Upper lobe of left lung (tissue), 4 donors: ENCODE measurements at regions not wholly inside any gene's neighbourhood (a gene's known extent, or its start where the extent isn't known, plus 50 kb on each side); places are given as distances from the start of the nearest gene placed in this dataset.

Source experiments
- EP300 ChIP-seq, 4 donors: sonication (generic); formaldehyde crosslinking; IDR thresholded peaks; one replicate each; pipeline ENCODE4 v1.5.1; 2017; ENCODE audit warnings: antibody characterized with exemption in 4 of 4, control low read depth in 2 of 4
- POLR2A ChIP-seq, 4 donors: fragments of 450-650 bp; IDR thresholded peaks; one replicate each; pipeline ENCODE4 v1.5.1; 2016 to 2017; ENCODE audit warnings: antibody characterized with exemption in 4 of 4, mild to moderate bottlenecking in 2 of 4
- TF ChIP-seq, protein P1 (sequence below), 6 experiments: fragments of 450-650 bp in 4 of 6; fragments of 200-600 bp in 2 of 6; sonication (generic) in 2 of 6; IDR thresholded peaks; one replicate each; pipeline ENCODE4 v1.5.1; 2016 to 2019; ENCODE audit warnings: antibody characterized with exemption in 6 of 6

DNA sequence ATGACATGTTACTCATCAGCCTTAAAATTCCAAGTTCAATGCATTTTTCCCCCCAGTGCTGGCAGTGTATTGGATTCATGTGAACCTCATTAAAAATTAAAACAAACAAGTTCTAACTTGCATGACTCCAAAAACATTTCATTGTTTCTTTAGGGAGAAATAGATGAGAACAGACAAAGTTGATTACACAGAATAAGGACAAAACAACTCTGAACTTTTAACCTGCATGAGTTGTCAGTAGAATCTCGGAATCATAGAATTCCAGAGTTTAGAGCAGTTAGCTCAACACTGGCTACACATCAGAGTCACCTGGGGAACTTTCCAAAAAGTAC lies 127.5 kb downstream of the TMX1 start:
- TF ChIP-seq, protein P1, sequence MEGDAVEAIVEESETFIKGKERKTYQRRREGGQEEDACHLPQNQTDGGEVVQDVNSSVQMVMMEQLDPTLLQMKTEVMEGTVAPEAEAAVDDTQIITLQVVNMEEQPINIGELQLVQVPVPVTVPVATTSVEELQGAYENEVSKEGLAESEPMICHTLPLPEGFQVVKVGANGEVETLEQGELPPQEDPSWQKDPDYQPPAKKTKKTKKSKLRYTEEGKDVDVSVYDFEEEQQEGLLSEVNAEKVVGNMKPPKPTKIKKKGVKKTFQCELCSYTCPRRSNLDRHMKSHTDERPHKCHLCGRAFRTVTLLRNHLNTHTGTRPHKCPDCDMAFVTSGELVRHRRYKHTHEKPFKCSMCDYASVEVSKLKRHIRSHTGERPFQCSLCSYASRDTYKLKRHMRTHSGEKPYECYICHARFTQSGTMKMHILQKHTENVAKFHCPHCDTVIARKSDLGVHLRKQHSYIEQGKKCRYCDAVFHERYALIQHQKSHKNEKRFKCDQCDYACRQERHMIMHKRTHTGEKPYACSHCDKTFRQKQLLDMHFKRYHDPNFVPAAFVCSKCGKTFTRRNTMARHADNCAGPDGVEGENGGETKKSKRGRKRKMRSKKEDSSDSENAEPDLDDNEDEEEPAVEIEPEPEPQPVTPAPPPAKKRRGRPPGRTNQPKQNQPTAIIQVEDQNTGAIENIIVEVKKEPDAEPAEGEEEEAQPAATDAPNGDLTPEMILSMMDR (IDR thresholded peaks at IDR 0.05), result no peak
- TF ChIP-seq EP300 (IDR thresholded peaks at IDR 0.05), result no peak
- TF ChIP-seq POLR2A (IDR thresholded peaks at IDR 0.05), result no peak
